HUES64 (cell line): ENCODE measurements at regions not wholly inside any gene's neighbourhood (a gene's known extent, or its start where the extent isn't known, plus 50 kb on each side); places are given as distances from the start of the nearest gene placed in this dataset.

Experiments
- H3K27ac ChIP-seq: 2 replicates; pipeline ENCODE4 v1.7.0; 2013; ENCODE audit warnings: low read depth, low read length, inconsistent platforms
- H3K27me3 ChIP-seq: 2 replicates; pipeline ENCODE4 v1.6.1; 2013; ENCODE audit warnings: mild to moderate bottlenecking, low read length; ENCODE audit not compliant: insufficient read depth
- H3K36me3 ChIP-seq: 2 replicates; pipeline ENCODE4 v1.6.1; 2013; ENCODE audit warnings: mild to moderate bottlenecking, low read length; ENCODE audit not compliant: insufficient read depth
- H3K4me1 ChIP-seq: 2 replicates; pipeline ENCODE4 v1.6.1; 2013; ENCODE audit warnings: mild to moderate bottlenecking, low read length, moderate library complexity; ENCODE audit not compliant: insufficient read depth
- H3K4me3 ChIP-seq: 2 replicates; pipeline ENCODE4 v1.5.1; 2013; ENCODE audit warnings: mild to moderate bottlenecking, low read length, moderate library complexity
- H3K9ac ChIP-seq: 2 replicates; pipeline ENCODE4 v1.6.1; 2013; ENCODE audit warnings: mild to moderate bottlenecking, low read depth, low read length
- H3K9me3 ChIP-seq: 2 replicates; pipeline ENCODE4 v1.6.1; 2013; ENCODE audit warnings: low read depth, low read length; ENCODE audit not compliant: insufficient read depth
- WGBS: fragments of 150-250, 120-280 bp; methylation state at CpG from one replicate; pipeline ENCODE4 v1.1.7; 2013; ENCODE audit warnings: missing lambda C conversion rate; 5-methylcytosine and 5-hydroxymethylcytosine counted together

- Histone ChIP-seq H3K27me3 (no peaks in the 10 kb centered on the region), H3K4me3 (no peak overlapping the region), H3K9ac (no peak overlapping the region), H3K27ac (no peak overlapping the region), H3K36me3 (no peaks in the 10 kb centered on the region), H3K9me3 (no peaks in the 10 kb centered on the region), H3K4me1 (no peaks in the 10 kb centered on the region)
- 92% methylated on average over 1 of the region's 1 CpG for whole genome bisulfite sequencing
Measured at GRCh38 chr6:93954584-93954983, 535.2 kb upstream of the EPHA7 start.

GRCh38 chr6:93943661-93944060 lies 524.3 kb upstream of the EPHA7 start:
- Histone ChIP-seq H3K4me3 (no peak overlapping the region), H3K9ac (no peak overlapping the region), H3K27me3 (no peaks in the 10 kb centered on the region), H3K36me3 (no peaks in the 10 kb centered on the region), H3K9me3 (no peaks in the 10 kb centered on the region), H3K4me1 (no peaks in the 10 kb centered on the region), H3K27ac (no peak overlapping the region)

- 100% methylated on average over 1 of the region's 2 CpGs for WGBS
- Histone ChIP-seq H3K36me3 (no peaks in the 10 kb centered on the region), H3K4me1 (peaks cover 9% of the 10 kb centered on the region; the same call in 1 of the 2 replicates), H3K9me3 (no peaks in the 10 kb centered on the region), H3K27me3 (no peaks in the 10 kb centered on the region), H3K9ac (no peak overlapping the region), H3K4me3 (no peak overlapping the region), H3K27ac (no peak overlapping the region)
Measured at GRCh38 chr6:93940381-93940780, 521.0 kb upstream of the EPHA7 start.

- whole genome bisulfite sequencing, result 91% methylated on average over 2 of the region's 2 CpGs
- Histone ChIP-seq H3K9me3 (no peaks in the 10 kb centered on the region), H3K4me1 (peaks cover 11% of the 10 kb centered on the region), H3K36me3 (no peaks in the 10 kb centered on the region), H3K27me3 (no peaks in the 10 kb centered on the region), H3K27ac (no peak overlapping the region), H3K9ac (no peak overlapping the region), H3K4me3 (no peak overlapping the region)
Measured at GRCh38 chr6:93932175-93932574, 512.8 kb upstream of the EPHA7 start.

GRCh38 chr6:93927731-93928130 lies 508.4 kb upstream of the EPHA7 start:
- no peak overlapping the region for H3K9ac ChIP-seq
- WGBS, result 93% methylated on average over 5 of the region's 5 CpGs
- H3K27ac ChIP-seq, result no peak overlapping the region

GRCh38 chr6:93919365-93919764 lies 500.0 kb upstream of the EPHA7 start:
- H3K9ac ChIP-seq, result no peak overlapping the region
- 92% methylated on average over 1 of the region's 1 CpG for WGBS
- no peaks in the 10 kb centered on the region for H3K36me3 ChIP-seq

More at GRCh38 chr6:93927731-93928130, 508.4 kb upstream of the EPHA7 start:
- Histone ChIP-seq H3K4me3 (no peak overlapping the region), H3K36me3 (no peaks in the 10 kb centered on the region), H3K9me3 (no peaks in the 10 kb centered on the region), H3K27me3 (no peaks in the 10 kb centered on the region), H3K4me1 (peaks cover 5% of the 10 kb centered on the region)

GRCh38 chr6:93918258-93918657 lies 498.9 kb upstream of the EPHA7 start:
- WGBS, result 87% methylated on average over 3 of the region's 3 CpGs
- Histone ChIP-seq H3K4me3 (no peak overlapping the region), H3K27ac (no peak overlapping the region)

More at GRCh38 chr6:93919365-93919764, 500.0 kb upstream of the EPHA7 start:
- Histone ChIP-seq H3K4me3 (no peak overlapping the region), H3K27ac (no peak overlapping the region), H3K9me3 (no peaks in the 10 kb centered on the region), H3K4me1 (no peaks in the 10 kb centered on the region), H3K27me3 (no peaks in the 10 kb centered on the region)

GRCh38 chr6:93917216-93917615 lies 497.9 kb upstream of the EPHA7 start:
- Histone ChIP-seq H3K27me3 (no peaks in the 10 kb centered on the region), H3K36me3 (no peaks in the 10 kb centered on the region), H3K27ac (no peak overlapping the region), H3K9ac (no peak overlapping the region), H3K4me3 (no peak overlapping the region), H3K4me1 (no peaks in the 10 kb centered on the region), H3K9me3 (no peaks in the 10 kb centered on the region)
- WGBS, result 88% methylated on average over 1 of the region's 1 CpG

More at GRCh38 chr6:93918258-93918657, 498.9 kb upstream of the EPHA7 start:
- Histone ChIP-seq H3K4me1 (no peaks in the 10 kb centered on the region), H3K36me3 (no peaks in the 10 kb centered on the region), H3K9ac (no peak overlapping the region), H3K9me3 (no peaks in the 10 kb centered on the region), H3K27me3 (no peaks in the 10 kb centered on the region)

- WGBS, result no CpG with 5 or more reads among the region's 1 CpG
- no peak overlapping the region for H3K27ac ChIP-seq
- H3K36me3 ChIP-seq, result no peaks in the 10 kb centered on the region
- H3K4me1 ChIP-seq, result no peaks in the 10 kb centered on the region
- no peaks in the 10 kb centered on the region for H3K27me3 ChIP-seq
- no peak overlapping the region for H3K4me3 ChIP-seq
- H3K9me3 ChIP-seq, result no peaks in the 10 kb centered on the region
- H3K9ac ChIP-seq, result no peak overlapping the region
Measured at GRCh38 chr6:93916716-93917115, 497.4 kb upstream of the EPHA7 start.

- Histone ChIP-seq H3K36me3 (no peaks in the 10 kb centered on the region), H3K27me3 (no peaks in the 10 kb centered on the region), H3K9ac (no peak overlapping the region), H3K9me3 (no peaks in the 10 kb centered on the region), H3K27ac (no peak overlapping the region), H3K4me3 (no peak overlapping the region), H3K4me1 (no peaks in the 10 kb centered on the region)
Measured at GRCh38 chr6:93915961-93916360, 496.6 kb upstream of the EPHA7 start.

GRCh38 chr6:93902517-93902916 lies 483.2 kb upstream of the EPHA7 start:
- H3K27me3 ChIP-seq, result no peaks in the 10 kb centered on the region
- 97% methylated on average over 5 of the region's 5 CpGs for WGBS
- H3K4me3 ChIP-seq, result no peak overlapping the region
- H3K9me3 ChIP-seq, result peaks cover 14% of the 10 kb centered on the region
- no peaks in the 10 kb centered on the region for H3K36me3 ChIP-seq
- no peak overlapping the region for H3K27ac ChIP-seq
- H3K9ac ChIP-seq, result no peak overlapping the region
- no peaks in the 10 kb centered on the region for H3K4me1 ChIP-seq

GRCh38 chr6:93900142-93900541 lies 480.8 kb upstream of the EPHA7 start:
- Histone ChIP-seq H3K4me3 (no peak overlapping the region), H3K4me1 (no peaks in the 10 kb centered on the region), H3K9ac (no peak overlapping the region), H3K36me3 (no peaks in the 10 kb centered on the region), H3K27ac (no peak overlapping the region), H3K27me3 (no peaks in the 10 kb centered on the region), H3K9me3 (peaks cover 7% of the 10 kb centered on the region)
